HTR-8/SVneo (cell line): ENCODE measurements at regions not wholly inside any gene's neighbourhood (a gene's known extent, or its start where the extent isn't known, plus 50 kb on each side); places are given as distances from the start of the nearest gene placed in this dataset.

Source experiments
- DNase-seq: peaks from one replicate; pipeline ENCODE4 v3.0.0; 2011; ENCODE audit warnings: low spot score, mixed read lengths; ENCODE audit not compliant: insufficient read length
- FAIRE-seq: peaks from 2 replicates; lab custom pipeline; 2011; peaks lifted over from hg19 to GRCh38; lab: Jason Lieb, UNC

DNA sequence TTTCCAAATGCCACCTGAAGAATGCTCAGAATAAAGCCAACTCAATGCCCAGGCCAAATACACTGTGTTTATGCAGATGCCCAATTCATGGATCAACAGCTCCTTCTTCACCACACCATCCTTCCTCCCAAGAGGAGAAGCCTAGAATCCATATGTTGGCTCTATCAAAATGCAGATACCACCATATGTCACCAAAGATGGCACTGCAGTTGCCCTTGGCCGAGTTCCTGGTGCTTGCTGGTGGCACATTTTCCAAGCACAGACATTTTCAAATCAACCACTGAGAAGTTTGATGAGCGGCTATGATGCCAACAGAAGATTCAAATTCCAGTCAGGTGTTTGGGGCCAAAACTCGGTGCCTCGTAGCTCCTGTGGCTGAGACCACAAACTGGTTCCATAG is 430.3 kb downstream of the AJAP1 start:
- DNase-seq (no peak), FAIRE-seq (no peak)

DNA sequence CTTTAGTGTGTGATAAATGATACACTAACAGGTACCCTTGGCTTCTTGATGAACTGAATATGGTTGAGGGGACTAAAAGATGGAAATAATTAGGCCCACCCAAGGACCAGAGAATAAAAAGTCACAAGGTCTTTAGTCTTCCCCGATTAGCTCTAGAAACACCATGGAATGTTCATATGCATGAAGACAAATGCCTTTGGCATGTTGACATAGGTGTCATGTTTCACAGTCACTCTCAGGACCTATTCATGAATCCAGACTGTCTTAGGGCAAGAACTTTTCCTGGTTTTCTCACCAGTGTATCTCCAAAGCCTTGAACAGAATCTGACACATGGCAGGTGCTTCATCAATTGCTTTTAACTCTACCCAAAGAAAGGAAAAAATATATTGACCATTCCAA is 412.8 kb downstream of the AJAP1 start:
- FAIRE-seq, result no peak

DNA sequence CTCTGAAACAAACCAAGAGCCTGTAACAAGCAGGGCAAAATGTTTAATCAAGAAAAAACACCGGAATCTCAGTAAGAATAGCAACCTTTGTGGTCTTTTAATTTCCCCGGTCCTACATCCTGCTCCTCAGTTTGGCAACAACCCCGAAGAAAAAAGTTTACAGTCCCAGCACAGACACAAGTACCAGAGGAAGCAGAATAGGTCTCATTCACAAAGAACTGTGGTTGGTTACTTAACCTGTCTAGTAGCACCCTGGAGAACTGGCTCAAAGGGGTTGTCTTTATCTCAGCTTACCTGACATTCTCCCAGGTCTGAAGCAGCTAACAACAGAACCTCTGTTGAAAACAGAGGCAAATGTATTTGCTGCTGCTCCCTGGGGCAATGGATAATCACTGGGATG is 399.3 kb downstream of the AJAP1 start:
- DNase-seq, result no peak
- no peak for FAIRE-seq

More for the DNA sequence above, 412.8 kb downstream of the AJAP1 start:
- no peak for DNase-seq

DNA sequence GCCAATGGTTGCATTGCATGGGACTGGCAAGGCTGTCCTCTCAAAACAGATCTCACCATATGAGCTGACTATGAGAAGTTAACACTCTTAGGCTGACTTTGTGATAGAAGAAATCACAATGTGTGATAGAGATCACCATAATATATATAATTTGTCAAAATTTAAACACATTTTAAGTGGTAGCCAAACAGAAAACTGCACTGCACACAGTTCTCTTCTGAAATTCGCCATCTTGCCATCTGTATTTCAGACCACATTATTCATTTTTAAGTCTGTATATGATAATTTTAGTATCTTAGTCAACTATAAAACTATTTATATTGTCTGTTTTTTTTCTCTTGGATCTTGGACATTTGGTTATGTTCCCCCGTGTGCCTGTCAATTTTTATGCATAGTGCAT is 374.7 kb downstream of the AJAP1 start:
- no peak for DNase-seq
- no peak for FAIRE-seq

DNA sequence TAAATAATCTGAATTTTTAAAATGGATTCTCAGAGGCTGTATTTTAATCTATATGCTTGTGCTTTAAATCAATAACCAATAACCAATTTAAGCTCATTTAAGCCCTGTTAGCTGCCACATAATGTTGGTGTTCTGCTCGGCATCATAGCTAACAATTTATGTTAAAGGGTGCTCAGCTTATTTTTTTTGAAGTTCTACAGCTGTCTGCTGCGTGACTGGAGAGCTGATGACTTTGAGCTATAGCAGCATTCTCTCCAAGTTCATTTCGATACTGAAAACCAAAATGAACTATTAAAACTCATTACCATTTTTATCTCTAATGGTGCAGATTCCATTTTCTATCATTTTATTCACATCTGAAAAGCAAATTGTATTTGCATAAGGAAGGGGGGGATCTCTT is 357.8 kb downstream of the AJAP1 start:
- FAIRE-seq (no peak), DNase-seq (no peak)

DNA sequence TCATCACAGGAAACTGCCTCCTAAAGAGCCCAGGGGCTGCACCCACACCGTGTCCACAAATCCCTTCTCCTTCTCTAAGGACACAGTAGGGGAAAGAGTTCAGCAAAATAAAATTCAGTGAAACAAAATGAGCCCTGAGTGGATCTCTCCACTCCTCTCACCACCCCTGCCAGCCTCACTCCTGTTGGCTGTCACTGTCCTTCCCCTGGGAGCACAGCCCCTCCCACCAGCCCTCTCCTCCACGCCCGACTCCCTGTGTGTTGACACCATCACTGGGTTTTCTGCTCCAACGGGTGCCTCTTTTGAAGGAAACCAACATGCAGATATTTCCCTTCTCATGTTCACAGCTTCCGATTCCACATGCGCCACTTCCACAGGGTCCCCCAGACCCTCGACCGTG is 356.2 kb downstream of the AJAP1 start:
- no peak for DNase-seq
- FAIRE-seq, result no peak

DNA sequence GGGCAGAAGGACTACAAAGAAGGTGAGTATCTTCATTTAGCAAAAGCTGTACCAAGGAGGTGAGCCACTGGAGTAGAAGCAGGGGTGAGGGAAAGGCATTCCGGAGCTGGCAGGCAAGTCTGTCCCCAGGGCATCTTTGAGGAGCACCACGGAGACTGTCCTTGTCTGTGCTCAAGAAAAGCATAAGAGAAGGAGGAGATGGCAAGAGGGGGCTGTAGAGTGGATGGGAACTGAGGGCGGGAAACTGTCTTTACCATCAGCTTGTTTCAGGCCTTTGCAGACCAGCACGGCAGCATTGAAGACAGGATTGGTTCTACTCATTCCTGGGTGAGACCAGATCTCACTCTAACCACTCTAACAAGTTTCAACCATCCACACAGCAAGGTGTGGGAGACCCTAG is 355.8 kb downstream of the AJAP1 start:
- FAIRE-seq, result no peak
- no peak for DNase-seq

DNA sequence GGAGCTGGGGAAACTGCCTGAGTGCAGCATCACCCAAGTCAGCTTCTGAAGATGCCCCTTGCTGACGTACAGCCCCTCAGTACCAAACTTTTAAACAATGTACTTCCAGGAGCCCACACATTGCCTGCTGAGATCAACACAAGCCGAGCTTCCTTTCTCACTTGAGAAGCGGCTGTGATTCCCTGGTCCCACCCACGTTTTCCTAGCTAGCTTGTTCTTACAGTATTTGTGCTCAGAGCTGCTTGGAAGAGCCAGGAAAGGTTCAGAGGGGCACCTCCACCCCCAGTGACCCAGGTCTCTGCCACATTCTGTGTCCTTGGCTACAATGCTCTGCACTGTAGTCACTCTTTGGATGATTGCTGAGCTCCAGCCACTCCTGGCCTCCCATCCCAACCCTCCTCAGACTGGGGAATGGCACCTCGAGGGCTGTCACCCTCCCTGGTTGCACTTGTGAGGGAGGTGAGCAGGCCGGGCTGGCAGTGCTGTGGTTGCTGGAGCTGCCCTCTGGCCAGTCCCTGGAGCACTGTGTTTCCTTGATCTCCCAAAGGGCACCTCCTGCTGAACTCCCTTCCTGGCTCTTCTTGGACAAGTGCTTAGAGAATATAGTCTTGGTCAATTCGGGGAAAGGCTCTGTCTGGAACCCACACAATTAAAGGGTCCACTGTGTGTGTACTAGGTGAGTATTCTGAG is 355.1 kb downstream of the AJAP1 start:
- no peak for DNase-seq
- FAIRE-seq, result no peak

DNA sequence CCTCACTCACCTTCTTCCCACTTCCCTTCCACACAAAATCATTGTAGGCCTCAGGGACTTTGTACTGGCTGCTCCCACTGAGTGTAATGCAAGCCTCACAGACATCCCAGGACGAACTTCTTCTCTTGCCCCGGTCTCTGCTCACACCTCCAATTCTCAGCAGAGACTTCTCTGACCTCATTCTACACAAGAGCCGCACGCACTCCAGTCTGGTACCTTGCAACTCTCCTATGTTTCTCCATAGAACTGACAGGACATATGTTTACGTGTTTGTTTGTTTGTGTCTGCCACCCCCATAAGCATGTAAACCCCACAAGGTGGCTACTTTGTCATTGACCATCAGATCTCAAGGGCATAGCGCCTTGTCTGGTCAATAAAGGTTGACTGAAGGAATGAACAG is 350.8 kb downstream of the AJAP1 start:
- no peak for DNase-seq
- FAIRE-seq, result no peak

DNA sequence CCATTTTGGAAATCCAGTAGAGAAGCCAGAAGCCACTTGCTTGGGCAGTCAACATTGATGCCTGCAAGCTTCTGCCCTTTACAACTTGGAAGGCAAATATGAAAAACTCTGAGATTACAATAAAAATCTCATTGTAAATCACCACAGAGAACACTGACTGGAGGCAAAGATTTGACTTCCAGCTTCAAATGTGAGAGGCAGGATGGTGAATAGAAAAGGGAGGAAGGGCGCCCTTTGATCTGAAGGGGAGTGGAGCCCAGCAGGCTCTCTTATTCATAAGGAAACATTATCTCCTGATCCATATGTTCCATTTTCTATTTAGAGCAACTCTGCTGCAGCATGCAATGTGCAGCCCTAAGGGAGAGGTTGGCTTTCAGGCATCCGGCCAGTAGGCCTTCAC is 348.3 kb downstream of the AJAP1 start:
- DNase-seq, result no peak
- FAIRE-seq, result no peak

DNA sequence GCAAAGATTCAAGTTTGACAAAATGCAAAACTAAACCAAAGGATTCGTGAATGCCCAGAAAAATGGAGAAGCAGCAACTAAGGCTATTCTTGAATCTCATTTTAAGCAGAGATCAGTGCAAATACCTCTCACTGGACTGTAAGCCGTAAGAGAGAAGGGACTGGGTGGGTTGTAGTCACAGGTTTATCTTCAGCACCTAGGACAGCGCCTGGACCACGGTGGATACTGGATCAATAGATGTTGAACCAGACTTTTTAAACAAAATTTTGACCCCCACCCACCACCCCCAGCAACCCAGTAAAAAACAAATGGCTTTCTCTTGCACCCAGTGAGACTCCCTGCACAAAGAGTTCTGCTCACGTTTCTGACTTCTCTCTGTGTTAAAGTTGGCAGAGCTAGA is 347.1 kb downstream of the AJAP1 start:
- FAIRE-seq, result no peak

DNA sequence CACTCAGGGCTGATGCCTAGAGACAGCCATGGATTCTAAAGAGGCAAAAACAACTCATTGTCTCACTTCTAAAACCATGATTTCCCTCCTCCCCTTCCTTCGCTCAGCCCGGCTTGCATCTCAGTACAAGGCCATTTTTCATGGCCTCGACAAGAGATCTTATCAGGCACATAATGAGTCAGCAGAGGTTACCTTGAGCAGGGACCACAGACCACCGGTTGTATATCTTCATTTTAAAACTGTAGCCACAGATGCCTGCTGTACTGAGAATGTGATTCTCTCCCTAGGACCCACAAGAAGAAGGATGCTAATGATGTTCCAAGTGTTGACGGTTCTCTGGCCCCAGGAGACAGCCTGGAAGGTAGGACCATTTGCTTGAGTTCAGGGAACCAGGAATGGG is 331.9 kb downstream of the AJAP1 start:
- DNase-seq (no peak), FAIRE-seq (no peak)

More for the DNA sequence above, 347.1 kb downstream of the AJAP1 start:
- DNase-seq, result no peak

DNA sequence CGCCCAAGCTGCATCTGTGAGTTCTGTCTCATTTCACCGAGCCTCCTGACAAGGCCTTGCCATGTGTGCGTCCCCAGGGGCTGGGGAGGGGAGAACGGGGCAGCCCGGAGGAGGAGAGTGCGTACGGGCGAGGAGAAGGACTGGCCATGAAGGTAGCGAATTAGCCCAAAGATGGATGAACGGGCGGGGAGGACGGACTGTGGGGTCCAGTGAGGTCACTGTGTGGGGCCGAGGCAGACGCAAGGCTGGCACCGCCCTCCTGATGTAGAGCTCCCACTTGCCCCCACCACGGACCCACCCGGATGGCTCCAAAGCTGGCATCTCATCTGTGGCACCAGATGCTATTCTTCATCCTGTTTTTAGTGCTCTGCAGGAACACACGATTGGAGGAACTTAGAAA is 330.4 kb downstream of the AJAP1 start:
- FAIRE-seq (no peak), DNase-seq (no peak)

DNA sequence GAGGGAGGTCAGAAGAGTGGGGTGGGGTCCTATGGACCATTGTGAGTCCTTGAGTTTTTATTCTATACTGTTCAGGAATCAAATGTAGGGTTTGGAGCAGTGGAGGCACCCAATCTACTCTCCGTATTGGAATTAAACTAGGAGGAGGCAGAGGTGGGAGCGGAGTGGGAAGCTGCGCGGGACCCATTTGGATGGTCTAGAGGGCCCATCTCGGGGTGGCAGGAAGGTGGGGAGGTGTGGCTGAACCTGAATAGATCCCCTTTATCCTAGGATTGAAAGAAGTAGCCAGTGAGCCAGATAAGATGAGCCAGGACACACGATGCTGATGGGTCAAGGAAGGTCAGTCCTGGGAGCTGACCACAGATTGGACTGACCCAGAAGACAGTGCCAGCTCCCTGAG is 325.8 kb downstream of the AJAP1 start:
- FAIRE-seq, result no peak
- no peak for DNase-seq

DNA sequence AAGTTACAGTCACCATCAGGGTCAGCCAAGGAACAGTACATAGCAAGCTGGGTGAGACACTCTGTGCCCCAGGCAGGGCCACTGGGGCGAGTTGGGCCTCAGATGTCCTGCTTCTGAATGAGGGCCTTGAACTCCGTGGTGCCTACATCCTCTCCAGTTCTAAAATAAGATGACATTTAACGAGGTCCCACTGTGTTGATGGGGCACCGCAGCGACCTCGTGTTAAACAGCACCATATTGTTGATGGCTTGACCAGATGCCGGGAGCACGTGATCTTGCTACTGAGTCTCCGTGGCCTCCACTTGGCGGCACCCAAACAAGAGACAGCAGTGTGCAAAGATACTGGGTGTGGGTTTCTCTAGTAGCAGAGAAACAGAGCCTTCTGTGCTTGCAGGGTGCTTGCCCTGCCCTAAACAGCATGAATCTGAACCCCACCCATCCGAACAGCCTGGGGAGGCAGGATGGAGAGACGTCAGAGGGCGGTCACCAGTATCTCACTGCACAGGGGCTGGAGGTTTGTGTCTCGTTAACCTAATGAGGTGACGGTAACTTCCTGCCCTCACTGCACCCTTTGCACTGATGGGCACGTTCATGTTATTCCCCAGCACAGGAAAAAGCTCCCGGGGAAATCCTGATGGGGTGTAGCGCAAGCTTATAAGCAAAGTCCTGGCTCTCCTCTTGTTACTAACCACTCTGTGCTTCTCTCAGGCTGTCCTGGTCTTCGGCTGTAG is 324.4 kb downstream of the AJAP1 start:
- DNase-seq (no peak), FAIRE-seq (no peak)

DNA sequence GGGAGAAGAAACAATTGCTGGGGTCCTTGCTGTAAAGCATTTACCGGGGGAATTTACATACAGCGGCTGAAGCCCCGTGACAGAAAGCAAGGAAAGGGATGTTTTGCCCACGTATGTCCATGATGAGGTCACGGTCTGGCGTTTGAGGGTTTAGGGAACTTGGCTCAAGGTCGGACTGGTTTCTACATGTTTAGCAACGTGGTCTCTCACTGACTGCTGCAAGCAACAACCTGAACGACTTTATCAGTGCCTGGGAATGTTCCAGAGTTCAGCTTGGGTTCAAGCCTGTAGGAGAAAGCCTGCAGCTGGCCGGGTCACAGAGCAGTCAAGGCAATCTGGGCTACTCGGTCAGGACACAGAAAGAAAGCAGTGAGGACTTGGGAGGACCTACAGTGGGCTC is 323.3 kb downstream of the AJAP1 start:
- FAIRE-seq, result no peak

DNA sequence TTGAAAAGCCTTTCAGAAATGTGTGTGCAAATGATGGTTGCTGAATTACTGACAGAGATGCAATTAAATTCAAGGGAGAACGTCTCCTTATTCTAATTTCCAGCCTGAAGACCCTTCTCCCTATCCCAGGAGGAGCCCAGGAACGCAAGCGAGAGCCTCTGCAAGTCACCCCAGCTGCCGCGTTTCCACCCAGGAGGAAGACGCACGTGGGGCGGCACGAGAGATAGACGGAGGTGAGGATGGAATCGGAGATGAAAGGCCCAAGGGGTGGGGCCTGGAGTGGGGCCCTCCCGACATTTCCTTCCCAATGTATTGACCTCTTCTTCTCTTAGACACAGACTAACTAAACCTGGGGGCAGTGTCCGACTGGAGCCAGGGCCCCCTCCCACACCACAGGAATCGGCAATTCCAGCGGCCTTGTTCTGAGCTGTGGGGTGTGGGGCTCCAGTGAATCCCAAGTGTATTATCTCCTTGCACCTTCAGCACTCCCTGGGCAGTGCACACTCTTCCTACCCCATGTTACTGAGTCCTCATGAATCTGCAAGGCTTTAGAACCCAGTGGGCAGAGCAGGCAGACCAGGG is 322.5 kb downstream of the AJAP1 start:
- DNase-seq, result no peak
- no peak for FAIRE-seq

More for the DNA sequence above, 323.3 kb downstream of the AJAP1 start:
- DNase-seq, result no peak

DNA sequence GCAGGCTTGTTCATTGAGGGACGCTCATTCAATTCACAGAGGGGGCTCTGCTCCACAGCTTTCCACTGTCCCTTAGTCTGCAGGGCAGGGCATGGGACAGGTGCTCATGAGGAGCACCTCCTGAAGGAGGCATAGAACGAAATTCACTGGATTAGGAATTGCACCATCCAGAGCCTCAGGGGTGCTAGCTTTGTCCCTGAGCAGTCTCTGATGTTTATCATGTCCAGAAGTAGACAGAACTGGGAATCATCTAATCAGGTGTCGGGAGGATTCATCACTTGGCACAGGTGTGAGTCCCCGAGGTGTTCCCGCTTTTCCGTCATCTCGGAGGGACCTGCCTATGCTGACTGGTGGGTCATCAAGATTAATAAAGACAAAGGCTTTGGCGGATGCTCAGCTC is 321.4 kb downstream of the AJAP1 start:
- no peak for DNase-seq
- FAIRE-seq, result no peak

DNA sequence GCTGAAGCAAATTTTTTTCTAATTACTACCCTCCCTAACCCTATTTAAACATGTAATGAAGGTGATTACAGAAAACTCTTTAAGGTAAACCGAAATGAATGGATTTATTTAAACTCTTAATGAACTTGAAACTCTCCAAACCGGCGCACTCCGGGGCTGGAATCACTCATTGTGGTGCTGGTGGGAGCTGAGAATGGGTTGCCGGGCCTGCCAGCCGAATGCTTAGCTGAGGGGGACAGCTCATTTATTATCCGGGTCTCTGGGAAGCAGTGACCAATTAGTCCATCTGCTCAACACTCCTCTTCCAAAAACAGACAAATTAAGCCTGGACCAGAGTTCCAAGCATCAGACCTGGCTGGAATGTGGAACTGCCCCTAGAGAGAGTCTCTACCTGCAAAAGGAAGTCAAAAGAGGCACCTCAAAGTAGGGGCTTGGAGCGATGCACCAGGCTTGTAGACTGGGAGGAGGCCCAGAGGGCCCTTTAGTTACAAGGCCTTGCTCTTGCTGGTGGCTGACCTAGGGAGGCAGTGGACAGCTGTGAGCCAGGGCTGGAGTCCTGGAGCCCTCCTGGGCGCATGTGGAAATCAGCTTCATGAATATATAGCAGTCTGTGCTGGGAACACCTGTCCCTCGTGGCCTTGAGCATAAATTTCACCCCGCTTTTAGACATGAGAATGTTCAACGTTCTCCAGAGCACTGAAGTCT is 320.7 kb downstream of the AJAP1 start:
- FAIRE-seq, result no peak
- DNase-seq, result no peak

DNA sequence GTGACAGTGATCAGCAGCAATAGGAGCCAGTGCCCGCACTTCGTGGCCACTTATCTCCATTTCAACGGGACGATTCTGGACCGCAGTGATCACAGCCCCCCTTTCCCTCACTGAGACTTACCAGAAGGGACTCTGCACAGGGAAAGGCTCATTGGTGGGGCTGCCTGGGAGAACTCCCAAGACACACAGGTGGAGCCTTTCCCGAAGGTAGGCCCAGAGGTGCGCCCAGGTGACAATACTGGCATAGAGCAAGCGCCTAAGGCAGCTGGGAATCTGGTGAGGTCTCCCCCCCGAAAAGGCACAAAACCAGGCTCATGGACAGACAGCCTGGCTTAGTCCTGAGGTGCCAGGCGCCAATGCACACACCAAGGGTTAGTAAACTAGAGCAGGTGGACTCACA is 318.9 kb downstream of the AJAP1 start:
- FAIRE-seq (no peak), DNase-seq (no peak)

DNA sequence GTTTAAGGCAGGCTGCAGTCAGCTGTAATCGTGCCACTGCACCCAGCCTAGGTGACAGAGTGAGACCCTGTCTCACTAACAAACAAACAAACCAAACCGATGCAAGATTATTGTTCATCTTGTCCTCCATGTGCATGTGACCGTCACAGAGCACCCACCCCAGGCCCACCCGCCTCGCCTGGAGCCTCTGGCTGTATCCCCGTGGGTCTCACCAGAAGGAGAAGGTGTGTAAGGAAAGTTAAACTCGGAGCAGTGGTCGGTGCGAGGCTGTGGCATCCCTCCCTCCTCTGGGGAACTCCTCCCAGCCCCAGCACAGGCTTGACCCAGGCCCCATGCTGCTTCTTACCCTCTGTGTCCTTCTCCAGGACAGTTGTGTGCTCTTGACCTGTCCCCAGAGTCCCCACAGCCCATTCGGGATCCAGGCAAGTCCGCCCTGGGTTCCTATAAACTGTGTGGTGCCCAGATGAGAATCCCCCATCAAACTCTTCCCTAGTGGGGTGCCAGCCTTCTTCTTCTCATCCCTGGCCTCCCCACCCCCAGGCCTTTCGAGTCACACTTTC is 318.4 kb downstream of the AJAP1 start:
- FAIRE-seq, result no peak
- DNase-seq, result no peak
